Neural progenitor cell (in vitro differentiated cells): ENCODE measurements at regions not wholly inside any gene's neighbourhood (a gene's known extent, or its start where the extent isn't known, plus 50 kb on each side); places are given as distances from the start of the nearest gene placed in this dataset.

Source experiments
- EZH2 ChIP-seq: fragments of 200-600 bp; sonication (generic); IDR thresholded peaks from 2 replicates; pipeline ENCODE4 v1.6.1; 2017; ENCODE audit warnings: antibody characterized with exemption, mild to moderate bottlenecking, moderate library complexity
- EZH2phosphoT487 ChIP-seq: fragments of 200-600 bp; sonication (generic); IDR thresholded peaks from 2 replicates; pipeline ENCODE4 v1.6.1; 2017; ENCODE audit warnings: antibody characterized with exemption
- TF ChIP-seq, protein P1 (sequence below): fragments of 200-600 bp; sonication (generic); IDR thresholded peaks from 2 replicates; pipeline ENCODE4 v1.5.1; 2017; ENCODE audit warnings: antibody characterized with exemption, mild to moderate bottlenecking

DNA sequence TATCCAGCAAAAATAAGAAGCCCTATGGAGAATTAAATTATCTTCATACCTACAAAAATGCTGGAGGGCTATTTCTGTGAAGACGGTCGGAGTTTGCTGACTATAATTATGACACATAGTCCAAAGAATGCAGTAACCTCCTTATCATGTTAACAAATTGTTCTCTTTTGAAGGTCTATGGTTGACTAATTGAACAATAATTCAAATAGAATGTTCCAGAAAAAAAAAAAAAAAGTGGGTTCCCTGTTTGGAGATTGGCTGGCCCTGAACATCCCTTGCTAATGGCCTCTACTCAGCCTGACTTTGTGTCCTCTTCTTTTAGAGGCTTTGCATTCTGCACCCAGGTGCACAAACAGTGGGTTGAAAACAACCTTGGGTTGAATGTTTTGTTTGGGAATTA, 82.8 kb upstream of the CCBE1 start:
- TF ChIP-seq EZH2phosphoT487 (no peak), EZH2 (no peak)
- TF ChIP-seq, protein P1, sequence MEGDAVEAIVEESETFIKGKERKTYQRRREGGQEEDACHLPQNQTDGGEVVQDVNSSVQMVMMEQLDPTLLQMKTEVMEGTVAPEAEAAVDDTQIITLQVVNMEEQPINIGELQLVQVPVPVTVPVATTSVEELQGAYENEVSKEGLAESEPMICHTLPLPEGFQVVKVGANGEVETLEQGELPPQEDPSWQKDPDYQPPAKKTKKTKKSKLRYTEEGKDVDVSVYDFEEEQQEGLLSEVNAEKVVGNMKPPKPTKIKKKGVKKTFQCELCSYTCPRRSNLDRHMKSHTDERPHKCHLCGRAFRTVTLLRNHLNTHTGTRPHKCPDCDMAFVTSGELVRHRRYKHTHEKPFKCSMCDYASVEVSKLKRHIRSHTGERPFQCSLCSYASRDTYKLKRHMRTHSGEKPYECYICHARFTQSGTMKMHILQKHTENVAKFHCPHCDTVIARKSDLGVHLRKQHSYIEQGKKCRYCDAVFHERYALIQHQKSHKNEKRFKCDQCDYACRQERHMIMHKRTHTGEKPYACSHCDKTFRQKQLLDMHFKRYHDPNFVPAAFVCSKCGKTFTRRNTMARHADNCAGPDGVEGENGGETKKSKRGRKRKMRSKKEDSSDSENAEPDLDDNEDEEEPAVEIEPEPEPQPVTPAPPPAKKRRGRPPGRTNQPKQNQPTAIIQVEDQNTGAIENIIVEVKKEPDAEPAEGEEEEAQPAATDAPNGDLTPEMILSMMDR: no peak
